ENCODE measurements at regions not wholly inside any gene's neighbourhood (a gene's known extent, or its start where the extent isn't known, plus 50 kb on each side); places are given as distances from the start of the nearest gene placed in this dataset.
"Not testable (repeated sequence)": the region's sequence is repeated elsewhere in the genome, so short reads cannot be mapped to it uniquely, and the experiment has no call there.

DNA sequence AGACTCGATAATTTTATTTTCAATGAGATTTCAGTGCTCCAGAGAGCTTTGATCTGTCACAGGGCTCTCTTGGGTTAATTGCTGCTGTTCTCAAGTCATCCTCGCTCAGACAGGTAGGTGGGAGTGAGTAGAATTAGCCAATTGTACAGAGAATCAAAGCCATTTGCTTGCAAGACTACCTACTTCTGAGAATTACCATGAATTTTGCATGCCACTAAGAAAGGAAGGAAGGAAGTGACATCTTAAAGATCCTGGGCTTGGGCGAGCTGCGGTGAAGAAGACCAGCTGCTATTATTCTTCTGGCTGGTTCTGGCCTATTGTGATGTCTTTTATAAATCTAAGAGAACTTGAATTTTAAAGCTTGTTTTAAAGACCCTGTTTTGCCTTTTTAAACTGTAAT is 154.1 kb upstream of the LPP start:
- DNase-seq (ENCODE audit: low read depth): no peak

DNA sequence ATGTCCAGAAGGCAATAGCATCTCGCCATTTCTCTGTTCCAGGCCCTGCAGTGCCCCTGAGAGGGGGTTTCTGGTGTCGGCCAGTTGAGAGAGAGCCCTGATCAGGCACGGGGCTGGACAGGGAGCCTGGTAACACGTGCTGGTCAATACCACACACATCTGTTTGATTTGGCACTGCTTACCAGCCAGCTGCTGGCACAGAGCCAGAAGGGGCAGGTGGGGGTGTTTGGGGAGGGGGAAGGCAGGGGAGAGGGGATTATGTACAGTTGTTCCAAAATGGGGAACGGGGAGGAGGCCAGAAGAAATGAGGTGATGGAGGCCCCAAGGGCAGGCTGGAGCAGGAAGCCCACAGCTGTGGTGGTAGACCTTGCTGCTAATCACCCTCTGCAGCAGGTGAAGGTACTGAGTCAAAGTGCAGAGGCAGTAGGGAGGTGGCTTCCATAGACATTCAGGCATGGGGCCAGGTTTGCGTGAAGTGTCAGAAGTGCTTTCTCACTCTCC is 153.5 kb upstream of the LPP start:
- DNase-seq (ENCODE audit: low read depth): no peak

DNA sequence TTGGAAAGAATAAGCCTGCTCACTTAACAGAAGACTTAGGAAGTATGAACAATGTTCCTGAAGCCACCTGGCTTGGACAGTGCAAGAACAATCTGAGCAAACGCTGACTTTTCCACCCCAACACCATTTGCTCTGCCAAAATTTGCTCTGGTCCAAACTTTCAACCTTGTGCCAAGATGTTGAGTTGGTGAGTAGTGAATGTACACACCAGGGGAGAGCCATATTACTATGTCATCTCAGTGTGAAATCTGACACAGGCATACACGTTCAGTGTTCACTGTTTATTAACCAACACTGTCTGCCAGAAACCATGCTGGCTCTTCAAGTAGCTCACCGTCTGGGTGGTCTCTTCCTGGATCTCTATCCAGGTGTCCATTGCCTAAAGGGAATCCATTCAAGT is 152.9 kb upstream of the LPP start:
- no peak for DNase-seq (ENCODE audit: low read depth)

DNA sequence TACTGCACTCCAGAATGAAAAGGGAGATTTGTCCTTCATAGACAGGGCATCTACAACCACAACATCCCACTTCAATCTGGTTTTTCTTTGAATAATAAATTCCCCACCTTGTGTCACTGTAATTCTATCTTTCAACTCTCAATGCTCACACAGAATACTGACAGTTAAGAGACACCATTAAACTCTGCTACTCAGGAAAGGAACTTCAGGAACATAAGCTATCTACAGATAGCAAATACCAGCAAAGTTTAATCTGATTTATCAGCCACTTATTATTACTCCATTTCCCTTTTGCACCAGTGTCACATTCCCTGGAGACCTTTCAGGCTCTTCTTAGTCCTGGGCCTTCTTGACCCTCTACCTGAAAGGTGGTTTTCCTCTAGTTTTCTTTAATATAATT is 152.0 kb upstream of the LPP start:
- no peak for DNase-seq (ENCODE audit: low read depth)

DNA sequence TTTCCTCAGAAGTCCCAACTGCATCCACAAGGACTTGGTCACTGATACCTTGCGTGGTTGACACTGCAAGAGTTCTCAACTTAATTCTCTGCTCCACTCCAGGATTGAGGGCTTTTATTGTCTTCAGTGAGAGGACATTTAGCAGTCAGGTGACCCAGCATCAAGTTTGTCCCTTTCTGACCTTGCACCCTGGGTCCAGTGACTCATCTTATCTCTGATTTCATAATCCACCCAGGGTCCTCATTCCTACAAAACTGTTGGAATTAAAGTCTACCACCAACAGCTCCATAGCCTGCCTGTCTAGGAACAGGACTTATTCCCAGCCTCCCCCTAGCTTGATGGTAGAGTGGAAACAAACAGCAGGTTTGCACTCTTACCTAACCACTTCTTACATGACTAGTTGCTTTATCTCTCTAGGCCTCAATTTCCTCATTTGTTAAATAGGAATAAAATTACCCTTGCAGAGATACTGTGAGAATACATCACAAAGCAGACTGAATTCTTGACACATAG is 151.3 kb upstream of the LPP start:
- no peak for DNase-seq (ENCODE audit: low read depth)

DNA sequence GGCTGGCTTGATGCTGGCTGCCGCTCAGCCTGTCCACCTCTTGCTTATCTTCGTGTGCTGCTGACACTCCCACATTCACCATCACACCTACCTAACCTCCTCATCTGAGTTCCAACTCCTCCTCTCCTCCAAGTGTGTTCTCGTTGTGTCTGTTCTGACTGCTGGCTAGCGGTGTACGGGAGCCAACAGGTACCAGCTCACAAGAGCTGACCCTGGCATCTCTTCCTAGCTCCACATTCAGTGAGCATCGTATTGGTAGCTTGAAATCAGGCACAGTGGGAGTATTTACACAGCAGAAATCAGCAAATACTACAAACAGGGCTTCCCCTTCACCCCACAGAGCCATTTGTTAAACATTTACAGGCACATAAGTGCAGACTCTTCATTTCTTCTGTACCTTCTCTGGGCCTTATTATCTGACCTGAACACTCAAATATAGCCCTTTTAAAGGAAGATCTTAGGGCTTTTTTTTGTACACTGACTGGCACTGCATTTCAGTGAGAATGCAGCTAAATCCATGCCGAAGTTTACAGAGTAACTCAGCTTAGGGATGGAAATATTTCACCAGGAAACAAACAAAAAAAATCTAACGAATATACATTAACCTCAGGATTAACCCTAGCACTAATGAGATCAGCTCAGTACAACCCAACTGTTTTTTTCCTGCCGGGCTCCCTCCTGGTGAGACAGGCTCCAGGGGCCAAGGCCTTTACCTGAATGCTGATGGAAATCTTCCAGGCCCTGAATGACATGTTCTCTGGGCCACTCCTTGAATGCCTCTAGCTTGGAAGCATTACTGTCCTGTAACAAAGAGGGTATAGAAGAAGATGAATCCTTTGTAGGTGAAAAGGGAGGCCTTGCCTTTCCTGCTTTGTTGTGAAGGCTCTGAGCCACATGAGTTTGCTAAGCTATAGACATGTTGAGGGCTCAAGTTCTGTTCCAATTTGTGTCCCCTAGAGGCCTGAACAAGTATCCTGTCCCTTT is 150.5 kb upstream of the LPP start:
- DNase-seq (ENCODE audit: low read depth): no peak

DNA sequence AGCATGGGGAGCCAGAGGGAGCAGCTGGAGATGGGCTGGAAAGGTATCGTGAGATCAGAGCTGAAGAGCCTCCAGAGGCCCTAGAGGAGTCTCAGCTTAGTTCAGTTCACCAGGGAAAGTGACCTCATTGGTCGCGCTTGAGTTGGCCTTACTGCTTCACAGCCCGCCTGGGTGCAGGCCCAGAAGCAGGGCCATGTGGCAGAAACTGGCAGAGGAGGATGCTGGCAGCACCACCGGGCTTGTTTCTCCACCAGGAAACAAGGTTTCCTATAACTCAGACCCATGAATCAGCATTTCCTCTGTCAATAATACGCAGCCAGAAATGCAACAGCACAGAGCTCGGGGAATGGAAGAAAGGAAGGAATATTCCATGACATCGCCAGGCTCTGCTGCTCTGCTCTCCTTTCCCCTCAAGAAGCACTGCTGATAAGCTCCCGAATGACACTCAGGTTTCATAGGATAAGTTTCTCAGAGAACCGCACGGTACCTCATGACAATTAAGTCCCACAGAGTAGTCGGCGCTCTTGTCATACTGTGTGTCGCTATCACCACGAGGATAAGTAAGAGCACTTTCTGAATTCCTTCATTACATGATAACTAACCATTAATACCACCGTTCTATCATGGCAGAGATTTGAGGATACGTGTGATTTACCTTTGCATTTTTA is 147.1 kb upstream of the LPP start:
- no peak for DNase-seq (ENCODE audit: low read depth)

DNA sequence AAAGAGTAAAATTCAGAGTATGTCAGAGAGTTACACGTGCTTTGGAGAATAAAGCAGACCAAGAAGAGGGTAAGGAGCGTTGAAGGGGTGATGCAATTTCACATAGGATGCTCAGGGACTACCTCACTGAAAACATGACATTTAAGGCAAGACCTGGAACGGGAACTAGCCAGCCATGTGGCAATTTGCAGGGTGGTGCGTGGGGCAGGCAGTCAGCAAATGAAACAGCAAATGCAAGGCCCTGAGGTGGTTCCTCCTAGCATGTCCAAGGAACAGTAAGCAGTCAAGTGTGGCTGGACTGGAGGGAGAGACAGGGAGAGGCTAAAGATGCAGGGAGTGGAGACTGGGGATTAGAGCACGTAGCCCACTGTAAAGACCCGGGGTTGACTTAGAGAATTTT is 146.1 kb upstream of the LPP start:
- DNase-seq (ENCODE audit: low read depth): no peak

DNA sequence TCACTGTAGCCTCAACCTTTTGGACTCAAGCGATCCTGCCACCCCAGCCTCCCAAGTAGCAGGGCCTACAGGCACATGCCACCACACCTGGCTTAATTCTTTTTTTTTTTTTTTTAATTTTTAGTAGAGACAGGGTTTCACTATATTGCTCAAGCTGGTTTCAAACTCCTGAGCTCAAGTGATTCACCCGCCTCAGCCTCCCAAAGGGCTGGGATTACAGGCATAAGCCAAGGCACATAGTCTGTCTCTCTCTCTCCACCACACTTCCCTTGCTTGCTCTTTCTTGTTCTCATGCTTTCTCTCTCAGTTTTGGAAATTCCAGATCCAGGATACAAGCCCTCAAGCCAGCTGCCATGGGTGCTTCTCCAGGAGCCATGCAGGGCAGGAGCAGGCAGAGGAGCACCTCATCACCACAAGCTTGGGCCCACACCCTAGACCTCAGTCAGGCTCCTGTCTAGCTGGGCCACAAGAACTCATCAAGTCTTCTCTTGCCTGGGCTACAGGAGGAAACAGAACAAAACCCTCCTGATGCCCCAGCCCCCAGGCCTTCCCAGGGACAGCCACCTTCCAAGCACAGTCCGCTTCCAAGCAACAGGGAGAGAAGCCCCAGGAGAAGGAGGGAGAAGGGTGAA is 145.3 kb upstream of the LPP start:
- DNase-seq (ENCODE audit: low read depth): no peak

DNA sequence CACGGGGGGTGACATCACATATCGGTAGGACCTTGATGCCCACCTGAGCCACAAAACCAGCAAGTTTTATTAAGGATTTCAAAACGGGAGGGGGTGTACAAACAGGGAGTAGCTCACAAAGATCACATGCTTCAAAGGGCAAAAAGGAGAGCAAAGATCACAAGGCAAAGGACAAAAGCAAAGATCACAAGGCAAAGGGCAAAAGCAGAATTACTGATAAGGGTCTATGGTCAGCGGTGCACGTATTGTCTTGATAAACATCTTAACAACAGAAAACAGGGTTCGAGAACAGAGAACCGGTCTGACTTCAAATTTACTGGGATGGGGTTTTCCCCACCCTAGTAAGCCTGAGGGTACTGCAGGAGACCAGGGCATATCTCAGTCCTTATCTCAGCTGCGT is 143.5 kb upstream of the LPP start:
- no peak for DNase-seq (ENCODE audit: low read depth)

DNA sequence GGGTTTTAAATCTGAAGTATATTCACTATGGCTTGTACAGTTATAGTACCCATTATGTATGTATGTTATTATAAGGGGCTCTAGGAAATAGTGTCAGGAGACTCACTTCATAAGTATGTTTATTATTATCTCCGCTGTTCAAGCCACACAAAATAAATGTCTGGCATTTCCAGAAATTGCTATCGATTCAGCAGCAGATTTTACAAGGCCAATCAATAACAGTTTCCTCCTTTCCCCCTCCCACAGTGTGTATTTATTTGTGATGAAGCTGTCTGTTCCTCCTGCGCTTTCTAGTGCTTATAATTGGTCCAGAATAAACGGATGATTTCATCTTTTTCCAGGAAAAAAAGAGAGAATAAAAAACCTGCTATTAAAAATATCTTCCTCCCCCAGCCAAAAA is 134.2 kb upstream of the LPP start:
- no peak for DNase-seq (ENCODE audit: low read depth)

DNA sequence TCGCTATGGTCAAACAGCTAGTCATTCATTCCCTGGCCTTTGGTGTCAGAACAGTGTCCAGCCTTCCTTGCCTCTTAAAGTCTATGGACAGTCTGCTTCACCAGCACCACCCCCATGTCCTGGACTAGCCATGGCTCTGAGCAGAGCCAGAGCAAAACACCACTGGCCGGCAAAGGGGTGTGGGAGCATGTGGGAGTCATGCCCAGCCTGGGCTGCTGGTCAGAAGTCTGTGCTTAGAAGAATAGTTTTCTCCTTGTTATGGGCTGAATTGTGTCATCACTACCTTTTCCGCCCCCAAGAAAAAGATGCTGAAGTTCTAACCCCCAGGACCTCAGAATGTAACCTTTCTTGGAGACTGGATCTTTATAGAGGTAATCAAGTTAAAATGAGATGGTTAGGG is 132.9 kb upstream of the LPP start:
- no peak for DNase-seq (ENCODE audit: low read depth)

DNA sequence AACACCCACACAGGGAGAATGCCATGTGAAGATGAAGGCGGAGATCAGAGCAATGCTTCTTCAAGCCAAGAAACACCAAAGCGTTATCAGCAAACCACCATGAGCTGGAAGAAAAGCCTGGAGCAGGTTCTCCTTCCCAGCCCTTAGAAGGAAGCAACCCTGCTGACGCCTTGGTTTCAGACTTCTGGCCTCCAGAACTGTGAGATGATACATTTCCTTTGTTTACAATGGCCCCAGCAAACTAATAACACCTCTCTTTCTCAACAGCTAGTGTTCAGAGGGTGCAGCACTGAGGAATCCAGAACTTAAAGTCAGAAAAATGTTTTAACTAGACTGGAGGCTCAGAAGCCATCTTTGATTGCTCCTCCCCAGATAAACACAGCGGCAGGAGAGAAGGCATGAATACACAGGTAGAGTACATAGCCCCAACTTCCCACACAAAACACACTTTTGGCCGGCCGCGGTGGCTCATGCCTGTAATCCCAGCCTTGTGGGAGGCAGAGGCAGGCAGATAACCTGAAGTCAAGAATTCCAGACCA is 132.4 kb upstream of the LPP start:
- DNase-seq (ENCODE audit: low read depth): no peak

DNA sequence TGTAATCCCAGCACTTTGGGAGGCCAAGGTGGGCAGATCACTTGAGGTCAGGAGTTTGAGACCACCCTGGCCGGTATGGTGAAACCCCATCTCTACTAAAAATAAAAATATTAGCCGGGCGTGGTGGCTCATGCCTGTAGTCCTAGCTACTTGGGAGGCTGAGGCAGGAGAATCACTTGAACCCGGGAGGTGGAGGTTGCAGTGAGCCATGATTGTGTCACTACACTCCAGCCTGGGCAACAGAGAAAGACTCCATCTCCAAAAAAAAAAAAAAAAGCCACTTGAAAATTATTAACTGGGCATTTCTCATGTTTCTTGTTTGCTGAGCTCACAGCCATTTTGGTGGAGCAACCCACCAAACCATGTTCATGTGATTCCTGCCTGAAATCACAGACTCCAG is 131.1 kb upstream of the LPP start:
- DNase-seq (ENCODE audit: low read depth): not testable (repeated sequence)

DNA sequence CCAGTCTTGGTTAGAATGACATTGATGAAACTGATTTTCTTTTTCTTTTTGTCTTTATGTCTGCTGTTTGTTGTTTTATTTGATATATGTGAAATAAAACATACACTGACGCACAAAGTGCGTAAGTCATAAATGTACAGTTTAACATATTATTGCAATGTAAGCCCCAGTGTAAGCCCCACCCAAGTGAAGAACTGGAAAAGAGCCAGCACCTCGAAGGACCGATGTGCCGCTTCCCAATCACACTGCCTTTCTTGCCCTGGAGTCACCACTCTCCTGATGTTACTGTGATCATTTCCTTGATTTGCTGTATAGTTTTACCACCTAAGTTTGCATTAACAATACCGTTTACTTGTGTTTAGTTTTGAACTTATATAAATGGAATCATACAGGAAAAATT is 128.4 kb upstream of the LPP start:
- DNase-seq (ENCODE audit: low read depth): no peak

DNA sequence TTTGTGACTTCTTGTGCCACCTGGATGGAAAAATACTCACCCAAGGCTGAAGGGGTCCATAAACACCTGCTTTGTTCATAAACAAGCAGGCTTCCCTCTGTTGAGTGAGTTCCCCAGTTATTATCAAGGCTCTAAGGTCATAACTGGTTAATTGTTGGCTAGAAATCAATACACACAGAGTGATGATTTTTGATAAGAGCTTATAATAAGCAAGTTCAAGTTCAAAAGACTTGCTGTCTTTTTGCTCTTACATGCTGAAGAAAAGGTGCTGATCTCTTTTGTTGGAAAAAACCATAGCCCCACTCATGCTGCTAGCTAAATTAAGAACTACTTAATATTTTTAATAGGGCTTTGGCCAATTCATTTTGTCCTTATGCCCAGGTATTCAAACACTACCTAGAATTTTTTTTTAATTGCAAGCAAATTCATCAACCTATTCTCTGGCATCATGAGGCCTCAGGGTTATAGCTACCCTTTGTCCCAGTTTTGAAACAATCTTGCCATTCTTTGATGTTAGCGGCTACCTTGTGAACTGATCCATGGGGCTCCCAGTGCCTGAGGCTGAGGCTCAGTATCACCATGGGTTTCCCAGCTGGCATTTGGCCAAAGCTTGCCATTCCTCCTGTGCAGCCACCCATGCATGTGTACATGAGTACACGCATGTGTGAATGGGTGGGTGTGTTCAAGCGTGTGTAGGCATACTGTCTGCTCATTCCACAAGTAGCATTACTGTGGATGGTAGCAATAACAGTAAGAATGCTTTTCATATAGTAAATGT is 127.6 kb upstream of the LPP start:
- DNase-seq (ENCODE audit: low read depth): no peak

DNA sequence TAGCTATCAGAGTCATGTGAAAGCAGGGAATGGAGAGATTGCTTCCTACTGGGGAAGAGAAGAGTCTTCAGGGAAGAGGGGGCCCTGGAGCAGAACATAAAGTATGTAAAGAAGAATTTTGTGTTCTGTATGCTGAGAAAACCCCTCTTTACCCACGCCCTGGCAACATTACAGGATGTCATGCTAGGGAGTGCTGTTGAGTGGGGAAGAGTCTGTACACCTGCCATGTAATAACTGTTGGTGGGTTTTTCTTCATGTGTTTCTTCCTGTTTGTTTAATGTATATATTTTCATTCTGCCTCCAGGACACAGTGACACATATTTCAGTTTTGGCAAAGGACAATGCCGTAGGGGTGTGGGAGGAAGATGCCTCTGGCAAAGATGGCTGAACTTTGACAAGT is 122.8 kb upstream of the LPP start:
- no peak for DNase-seq (ENCODE audit: low read depth)

DNA sequence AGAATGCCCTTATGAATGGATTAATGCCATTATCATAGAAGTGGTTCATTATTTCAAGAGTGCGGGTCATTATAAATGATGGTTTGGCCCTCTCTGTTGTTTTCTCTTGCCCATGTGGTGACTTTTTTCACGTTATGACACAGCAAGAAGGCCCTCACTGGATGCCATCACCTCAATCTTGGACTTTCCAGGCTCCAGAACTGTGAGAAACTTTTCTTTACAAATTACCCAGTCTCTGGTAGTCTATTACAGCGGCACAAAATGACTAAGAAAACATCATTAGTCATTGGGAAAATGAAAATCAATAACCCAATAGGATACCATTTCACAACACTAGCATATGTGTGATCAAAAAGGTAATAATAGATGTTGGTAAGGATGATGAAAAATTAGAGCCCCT is 119.0 kb upstream of the LPP start:
- DNase-seq (ENCODE audit: low read depth): no peak

DNA sequence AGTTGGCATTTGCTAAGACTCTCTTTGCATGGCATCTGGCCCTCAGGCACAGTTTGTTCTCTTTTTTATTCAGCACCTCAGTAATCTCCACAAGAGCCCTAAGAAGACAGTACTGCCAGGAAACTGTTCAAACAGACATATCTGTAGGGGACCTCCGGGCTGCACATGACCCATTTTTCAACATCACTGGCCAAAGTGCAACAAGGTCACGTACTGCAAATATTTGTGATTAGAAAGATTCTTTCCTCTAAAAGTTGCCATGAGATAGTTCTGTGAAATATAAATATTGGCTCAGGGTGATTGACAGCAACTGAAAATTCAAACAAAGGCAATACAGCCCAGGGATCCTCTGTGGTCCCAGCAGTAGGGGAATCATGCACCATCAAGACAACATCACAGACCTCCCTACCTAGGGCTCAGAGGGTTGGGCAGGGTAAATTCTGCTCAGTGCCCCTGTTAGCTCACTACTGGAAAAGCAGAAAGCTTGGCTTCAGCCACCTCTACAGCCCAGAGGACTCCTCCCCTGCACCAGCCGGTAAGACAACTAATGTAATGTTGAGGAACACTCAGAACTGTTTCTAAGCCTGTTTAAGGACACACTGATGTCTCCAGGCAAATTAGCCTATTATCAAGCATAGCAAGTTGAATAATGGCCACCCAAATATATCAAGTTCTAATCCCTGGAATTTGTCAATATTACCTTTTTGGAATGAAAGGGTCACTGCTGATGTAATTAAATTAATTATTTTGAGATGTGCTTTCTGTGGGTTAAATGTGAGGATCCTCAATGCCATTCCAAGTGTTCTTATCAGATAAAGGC is 117.4 kb upstream of the LPP start:
- no peak for DNase-seq (ENCODE audit: low read depth)

DNA sequence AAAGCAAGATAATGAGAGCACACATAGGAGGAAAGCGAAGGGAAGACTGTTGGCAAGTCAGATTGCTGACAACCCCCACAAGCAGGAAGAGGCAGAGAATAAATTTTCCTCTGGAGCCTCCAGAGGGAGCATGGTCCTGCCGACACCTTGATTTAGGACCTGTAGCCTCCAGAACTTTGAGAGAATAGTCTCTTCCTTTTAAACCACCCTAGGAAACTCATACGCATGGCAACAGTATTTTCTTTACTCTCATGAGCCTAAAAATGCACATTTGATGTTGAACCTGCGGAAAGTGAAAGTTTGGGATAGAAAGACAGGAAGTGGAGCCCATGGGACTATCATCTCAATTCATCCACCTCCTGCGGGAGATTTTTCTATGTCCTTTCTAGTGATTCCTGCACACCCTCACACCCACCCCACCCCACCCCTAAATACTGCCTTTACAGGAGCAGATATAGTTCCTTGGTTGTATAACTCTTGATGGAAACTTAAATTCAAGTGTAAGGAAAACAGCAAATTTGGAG is 116.7 kb upstream of the LPP start:
- DNase-seq (ENCODE audit: low read depth): no peak

Data from activated T-cell treated with anti-CD3 and anti-CD28 coated beads for 48 hours (primary cell).